Endothelial cell of umbilical vein (primary cell): ENCODE measurements at regions not wholly inside any gene's neighbourhood (a gene's known extent, or its start where the extent isn't known, plus 50 kb on each side); places are given as distances from the start of the nearest gene placed in this dataset.

Experiments
- BruUV-seq: library from RNA; stranded (reverse); fragments of 400-500 nt; replicated peaks from 2 replicates; lab custom pipeline; 2021; lab: Mats Ljungman, UMichigan
- CTCF ChIA-PET: fragments of 300-600, 350-600 bp; sonication (Branson Sonifier 250); formaldehyde crosslinking; loops from one replicate; lab custom pipeline; 2021; ENCODE audit warnings: antibody characterized with exemption, inconsistent platforms; lab: Charles Lee
- POLR2A ChIA-PET: fragments of 300-600, 350-600 bp; sonication (Branson Sonifier 250); formaldehyde crosslinking; loops from one replicate; lab custom pipeline; 2021; ENCODE audit warnings: antibody characterized with exemption, inconsistent platforms; lab: Charles Lee
- DNase-seq: peaks from one replicate; pipeline ENCODE4 v3.0.0-alpha.2; 2011; ENCODE audit warnings: low read depth, low spot score
- FAIRE-seq: peaks from 2 replicates; lab custom pipeline; 2011; peaks lifted over from hg19 to GRCh38; lab: Jason Lieb, UNC
- H2AFZ ChIP-seq: 2 replicates; pipeline ENCODE4 v1.6.0; 2012; ENCODE audit warnings: low read depth, low read length, control low read depth, inconsistent platforms
- H3K27ac ChIP-seq: 2 replicates; pipeline ENCODE4 v1.5.1; 2011; ENCODE audit warnings: low read depth, mild to moderate bottlenecking, control low read depth, low read length, moderate library complexity; ENCODE audit not compliant: insufficient read depth
- H3K27me3 ChIP-seq, 2 experiments: 2 replicates each; pipeline versions ENCODE4 v1.6.0 to v1.6.1; 2011; ENCODE audit warnings: low read length in 2 of 2, mixed read lengths in 1 of 2; ENCODE audit not compliant: control insufficient read depth in 2 of 2, insufficient read depth in 2 of 2
- H3K36me3 ChIP-seq, 2 experiments: 2 replicates in 1 of 2; 3 replicates in 1 of 2; pipeline ENCODE4 v1.5.1; 2011; ENCODE audit warnings: low read length in 2 of 2, mild to moderate bottlenecking in 1 of 2, moderate library complexity in 1 of 2; ENCODE audit not compliant: control insufficient read depth in 2 of 2, insufficient read depth in 2 of 2; ENCODE audit errors: extremely low read depth in 1 of 2
- H3K4me1 ChIP-seq: 3 replicates; pipeline ENCODE4 v1.5.1; 2011; ENCODE audit warnings: mild to moderate bottlenecking, low read length; ENCODE audit not compliant: control insufficient read depth, insufficient read depth; ENCODE audit errors: extremely low read depth
- H3K4me2 ChIP-seq: 2 replicates; pipeline ENCODE4 v1.6.1; 2011; ENCODE audit warnings: low read length, control low read depth, mixed read lengths; ENCODE audit not compliant: insufficient read depth
- H3K4me3 ChIP-seq, 3 experiments: fragments of 200-600 bp in 1 of 3; sonication (generic), shearing (Covaris generic) in 1 of 3; replicated peaks in 1 of 3; 2 replicates each; pipeline ENCODE4 v1.5.1; 2011 to 2016; ENCODE audit warnings: control low read depth in 3 of 3, low read length in 3 of 3, mild to moderate bottlenecking in 2 of 3, inconsistent platforms in 1 of 3, low read depth in 1 of 3, moderate library complexity in 1 of 3; ENCODE audit not compliant: insufficient read depth in 1 of 3
- H3K79me2 ChIP-seq: 2 replicates; pipeline ENCODE4 v1.6.0; 2012; ENCODE audit warnings: low read length, inconsistent platforms; ENCODE audit not compliant: control insufficient read depth, insufficient read depth
- H3K9ac ChIP-seq: replicated peaks from 2 replicates; pipeline ENCODE3; 2011; ENCODE audit warnings: low read length, control low read depth; ENCODE audit not compliant: insufficient read depth; ENCODE audit errors: extremely low read depth
- H3K9me1 ChIP-seq: replicated peaks from 3 replicates; pipeline ENCODE4 v1.6.0; 2011; ENCODE audit warnings: mild to moderate bottlenecking, low read length; ENCODE audit not compliant: control insufficient read depth, insufficient read depth; ENCODE audit errors: extremely low read depth
- H3K9me3 ChIP-seq: replicated peaks from 2 replicates; pipeline ENCODE4 v1.5.1; 2012; ENCODE audit warnings: low read length, inconsistent platforms; ENCODE audit not compliant: control insufficient read depth, insufficient read depth
- H4K20me1 ChIP-seq: replicated peaks from 2 replicates; pipeline ENCODE3; 2011; ENCODE audit warnings: mild to moderate bottlenecking, low read length; ENCODE audit not compliant: control insufficient read depth, insufficient read depth; ENCODE audit errors: extremely low read depth
- CTCF ChIP-seq, 2 donors: IDR thresholded peaks; 1 replicate in 1 of 2; 2 replicates in 1 of 2; pipeline ENCODE4 v1.5.1; 2011; ENCODE audit warnings: low read length in 2 of 2, mild to moderate bottlenecking in 2 of 2, moderate library complexity in 2 of 2, control low read depth in 1 of 2, inconsistent platforms in 1 of 2, low read depth in 1 of 2; ENCODE audit not compliant: insufficient read depth in 1 of 2; ENCODE audit errors: extremely low read depth in 1 of 2
- EZH2 ChIP-seq: IDR thresholded peaks from 2 replicates; pipeline ENCODE4 v1.6.1; 2012; ENCODE audit warnings: borderline replicate concordance, low read depth, mild to moderate bottlenecking, moderate library complexity, low read length, inconsistent platforms; ENCODE audit not compliant: severe bottlenecking
- FOS ChIP-seq: IDR thresholded peaks from 2 replicates; pipeline ENCODE4 v1.6.1; 2011; ENCODE audit warnings: mild to moderate bottlenecking, low read length, moderate library complexity, borderline replicate concordance; ENCODE audit not compliant: insufficient read depth
- GATA2 ChIP-seq: IDR thresholded peaks from 2 replicates; pipeline ENCODE4 v1.7.0; 2011; ENCODE audit warnings: low read depth, mild to moderate bottlenecking, moderate library complexity, mixed read lengths, low read length; ENCODE audit not compliant: insufficient read length, insufficient read depth
- JUN ChIP-seq: IDR thresholded peaks from 2 replicates; pipeline ENCODE4 v1.6.1; 2011; ENCODE audit warnings: borderline replicate concordance, low read depth; ENCODE audit not compliant: insufficient read length, insufficient read depth
- MAX ChIP-seq: IDR thresholded peaks from 2 replicates; pipeline ENCODE4 v1.6.1; 2011; ENCODE audit not compliant: insufficient read depth, insufficient read length
- MYC ChIP-seq: IDR thresholded peaks from one replicate; pipeline ENCODE4 v1.6.1; 2011; ENCODE audit warnings: mild to moderate bottlenecking, low read depth, low read length
- POLR2A ChIP-seq: IDR thresholded peaks from 2 replicates; pipeline ENCODE4 v1.6.1; 2012; ENCODE audit warnings: low read depth, mild to moderate bottlenecking, control low read depth, low read length
- POLR2AphosphoS5 ChIP-seq: IDR thresholded peaks from 2 replicates; pipeline ENCODE4 v1.6.1; 2012; ENCODE audit warnings: low read depth, mild to moderate bottlenecking, control low read depth, low read length, moderate library complexity; ENCODE audit not compliant: insufficient read depth
- dilution Hi-C: fragments of 300-500 bp; cut with MboI; formaldehyde crosslinking; loops from one replicate; pipeline ENCODE4 v1.15.0; 2019; ENCODE audit warnings: low sequenced_read_pairs; ENCODE audit not compliant: extremely low pct_ligation_motif_present
- intact Hi-C: fragments of 100-400 bp; cut with micrococcal nuclease; formaldehyde crosslinking; loops from one replicate; pipeline ENCODE4 v1.10.0; 2022

GRCh38 chr20:11740975-11741374, 176.7 kb upstream of the BTBD3 start:
- no peak overlapping the region for H3K27ac ChIP-seq
- dilution Hi-C loops (no loop called here), intact Hi-C loops (loop anchor here (2.0 kb wide), 1 partner anchor 38 kb away; no protein-coding TSS in a partner anchor)
- no peak overlapping the region for H3K4me3 ChIP-seq
- no peaks in the 10 kb centered on the region for H4K20me1 ChIP-seq
- H3K27me3 ChIP-seq: no peaks in the 10 kb centered on the region
- no peaks in the 10 kb centered on the region for H3K9me3 ChIP-seq
- DNase-seq: peak; percentile 44
- H3K36me3 ChIP-seq: no peaks in the 10 kb centered on the region
- H2AFZ ChIP-seq: peak overlapping the region; percentile 51
- H3K4me1 ChIP-seq: peaks cover 25% of the 10 kb centered on the region
- H3K79me2 ChIP-seq: no peaks in the 10 kb centered on the region
- POLR2A ChIA-PET: no interaction called here
- CTCF ChIA-PET: interaction anchor here (1.2 to 1.8 kb wide), 3 partner anchors 17 to 1183 kb away, joined by 3 to 4 read pairs (median 3); no protein-coding TSS in a partner anchor
- no peak overlapping the region for H3K9ac ChIP-seq
- peak overlapping the region; percentile 44 for H3K4me2 ChIP-seq
- BruUV-seq: no TSS peak
- no peak for TF ChIP-seq MAX
- TF ChIP-seq MYC: no peak
- TF ChIP-seq POLR2AphosphoS5: no peak
- no peak for TF ChIP-seq JUN
- TF ChIP-seq FOS: peak; percentile 9
- TF ChIP-seq GATA2: peak; percentile 92
- no peak for TF ChIP-seq EZH2
- FAIRE-seq: peak; percentile 47
- no peaks in the 10 kb centered on the region for H3K9me1 ChIP-seq

GRCh38 chr20:11745145-11745544, 172.5 kb upstream of the BTBD3 start:
- H3K4me1 ChIP-seq: peaks cover 11% of the 10 kb centered on the region
- ChIA-PET POLR2A (no interaction called here), CTCF (no interaction called here)
- FAIRE-seq (no peak), DNase-seq (no peak)
- H3K27ac ChIP-seq: no peak overlapping the region
- TF ChIP-seq POLR2AphosphoS5 (no peak), CTCF (IDR thresholded peaks at IDR 0.05; ENCODE audit: extremely low read depth in 1 of 2, insufficient read depth in 1 of 2, low read depth in 1 of 2, low read length in 2 of 2) (no peak), GATA2 (no peak), JUN (no peak), POLR2A (no peak), EZH2 (no peak), MYC (no peak), MAX (no peak), FOS (no peak)
- H3K9me1 ChIP-seq: no peaks in the 10 kb centered on the region
- no peaks in the 10 kb centered on the region for H3K9me3 ChIP-seq
- dilution Hi-C loops: no loop called here
- intact Hi-C loops: no loop called here
- H2AFZ ChIP-seq: no peak overlapping the region
- H3K79me2 ChIP-seq: no peaks in the 10 kb centered on the region
- no peaks in the 10 kb centered on the region for H3K27me3 ChIP-seq
- no TSS peak for BruUV-seq
- H3K4me3 ChIP-seq: no peak overlapping the region
- H3K9ac ChIP-seq: no peak overlapping the region
- no peaks in the 10 kb centered on the region for H4K20me1 ChIP-seq
- H3K36me3 ChIP-seq: no peaks in the 10 kb centered on the region
- H3K4me2 ChIP-seq: no peak overlapping the region
